ENCODE measurements at regions not wholly inside any gene's neighbourhood (a gene's known extent, or its start where the extent isn't known, plus 50 kb on each side); places are given as distances from the start of the nearest gene placed in this dataset.
"Not testable (repeated sequence)": the region's sequence is repeated elsewhere in the genome, so short reads cannot be mapped to it uniquely, and the experiment has no call there.

GRCh38 chr14:65170318-65170717 is 68.0 kb upstream of the MAX start:
- Histone ChIP-seq H3K4me1 (ENCODE audit: control insufficient read depth, insufficient read depth, low read length) (peaks cover 8% of the 10 kb centered on the region), H3K4me3 (ENCODE audit: low read length) (no peak overlapping the region), H3K27ac (ENCODE audit: low read length) (no peak overlapping the region), H3K36me3 (ENCODE audit: control insufficient read depth, insufficient read depth, low read length) (no peaks in the 10 kb centered on the region), H3K9me3 (replicated peaks; ENCODE audit: control insufficient read depth, low read depth, low read length) (no peaks in the 10 kb centered on the region), H3K27me3 (ENCODE audit: control insufficient read depth, insufficient read depth, low read length) (peaks cover 10% of the 10 kb centered on the region)
- 67% methylated on average over 4 of the region's 7 CpGs for WGBS (ENCODE audit: insufficient coverage)
- no peak for DNase-seq

GRCh38 chr14:65170768-65171507 is 68.6 kb upstream of the MAX start:
- Histone ChIP-seq H3K4me3 (ENCODE audit: low read length) (peak overlapping the region; percentile 12), H3K9me3 (replicated peaks; ENCODE audit: control insufficient read depth, low read depth, low read length) (no peaks in the 10 kb centered on the region), H3K27me3 (ENCODE audit: control insufficient read depth, insufficient read depth, low read length) (peaks cover 10% of the 10 kb centered on the region), H3K27ac (ENCODE audit: low read length) (no peak overlapping the region), H3K36me3 (ENCODE audit: control insufficient read depth, insufficient read depth, low read length) (no peaks in the 10 kb centered on the region), H3K4me1 (ENCODE audit: control insufficient read depth, insufficient read depth, low read length) (peaks cover 8% of the 10 kb centered on the region)
- DNase-seq: peak; percentile 71
- WGBS (ENCODE audit: insufficient coverage): no CpG with 5 or more reads among the region's 17 CpGs

GRCh38 chr14:65173973-65174693 is 71.8 kb upstream of the MAX start:
- Histone ChIP-seq H3K27me3 (ENCODE audit: control insufficient read depth, insufficient read depth, low read length) (peaks cover 10% of the 10 kb centered on the region), H3K9me3 (replicated peaks; ENCODE audit: control insufficient read depth, low read depth, low read length) (no peaks in the 10 kb centered on the region), H3K27ac (ENCODE audit: low read length) (no peak overlapping the region), H3K4me1 (ENCODE audit: control insufficient read depth, insufficient read depth, low read length) (peaks cover 8% of the 10 kb centered on the region), H3K4me3 (ENCODE audit: low read length) (no peak overlapping the region), H3K36me3 (ENCODE audit: control insufficient read depth, insufficient read depth, low read length) (no peaks in the 10 kb centered on the region)
- 28% methylated on average over 9 of the region's 13 CpGs for WGBS (ENCODE audit: insufficient coverage)
- peak; percentile 25 for DNase-seq

GRCh38 chr14:65174783-65175182 is 72.5 kb upstream of the MAX start:
- no peak for DNase-seq
- Histone ChIP-seq H3K36me3 (ENCODE audit: control insufficient read depth, insufficient read depth, low read length) (no peaks in the 10 kb centered on the region), H3K27ac (ENCODE audit: low read length) (no peak overlapping the region), H3K27me3 (ENCODE audit: control insufficient read depth, insufficient read depth, low read length) (peaks cover 10% of the 10 kb centered on the region), H3K9me3 (replicated peaks; ENCODE audit: control insufficient read depth, low read depth, low read length) (no peaks in the 10 kb centered on the region), H3K4me1 (ENCODE audit: control insufficient read depth, insufficient read depth, low read length) (peaks cover 9% of the 10 kb centered on the region), H3K4me3 (ENCODE audit: low read length) (no peak overlapping the region)
- 55% methylated on average over 1 of the region's 3 CpGs for WGBS (ENCODE audit: insufficient coverage)

GRCh38 chr14:65177551-65177950 is 75.2 kb upstream of the MAX start:
- 100% methylated on average over 1 of the region's 4 CpGs for WGBS (ENCODE audit: insufficient coverage)
- no peak overlapping the region for H3K4me3 ChIP-seq (ENCODE audit: low read length)
- H3K4me1 ChIP-seq (ENCODE audit: control insufficient read depth, insufficient read depth, low read length): peaks cover 5% of the 10 kb centered on the region
- H3K27ac ChIP-seq (ENCODE audit: low read length): no peak overlapping the region
- peaks cover 5% of the 10 kb centered on the region for H3K9me3 ChIP-seq (replicated peaks; ENCODE audit: control insufficient read depth, low read depth, low read length)
- H3K36me3 ChIP-seq (ENCODE audit: control insufficient read depth, insufficient read depth, low read length): no peaks in the 10 kb centered on the region
- no peak for DNase-seq
- H3K27me3 ChIP-seq (ENCODE audit: control insufficient read depth, insufficient read depth, low read length): peaks cover 6% of the 10 kb centered on the region

GRCh38 chr14:65179231-65179630 is 76.9 kb upstream of the MAX start:
- H3K9me3 ChIP-seq (replicated peaks; ENCODE audit: control insufficient read depth, low read depth, low read length); H3K4me3 ChIP-seq (ENCODE audit: low read length); H3K27me3 ChIP-seq (ENCODE audit: control insufficient read depth, insufficient read depth, low read length); H3K36me3 ChIP-seq (ENCODE audit: control insufficient read depth, insufficient read depth, low read length); DNase-seq; H3K27ac ChIP-seq (ENCODE audit: low read length); H3K4me1 ChIP-seq (ENCODE audit: control insufficient read depth, insufficient read depth, low read length): not testable (repeated sequence)
- WGBS (ENCODE audit: insufficient coverage): 40% methylated on average over 1 of the region's 4 CpGs

- WGBS (ENCODE audit: insufficient coverage): 43% methylated on average over 7 of the region's 8 CpGs
- H3K36me3 ChIP-seq (ENCODE audit: control insufficient read depth, insufficient read depth, low read length): no peaks in the 10 kb centered on the region
- peaks cover 5% of the 10 kb centered on the region for H3K9me3 ChIP-seq (replicated peaks; ENCODE audit: control insufficient read depth, low read depth, low read length)
- H3K27me3 ChIP-seq (ENCODE audit: control insufficient read depth, insufficient read depth, low read length): peaks cover 3% of the 10 kb centered on the region
- peak; percentile 49 for DNase-seq
- no peak overlapping the region for H3K27ac ChIP-seq (ENCODE audit: low read length)
- peaks cover 5% of the 10 kb centered on the region for H3K4me1 ChIP-seq (ENCODE audit: control insufficient read depth, insufficient read depth, low read length)
- no peak overlapping the region for H3K4me3 ChIP-seq (ENCODE audit: low read length)
These were observed 77.8 kb upstream of the MAX start for GRCh38 chr14:65179918-65180724.

- H3K27me3 ChIP-seq (ENCODE audit: control insufficient read depth, insufficient read depth, low read length): peaks cover 3% of the 10 kb centered on the region
- no peak overlapping the region for H3K4me3 ChIP-seq (ENCODE audit: low read length)
- no peaks in the 10 kb centered on the region for H3K36me3 ChIP-seq (ENCODE audit: control insufficient read depth, insufficient read depth, low read length)
- no peak for DNase-seq
- peaks cover 5% of the 10 kb centered on the region for H3K9me3 ChIP-seq (replicated peaks; ENCODE audit: control insufficient read depth, low read depth, low read length)
- 100% methylated on average over 1 of the region's 1 CpG for WGBS (ENCODE audit: insufficient coverage)
- H3K4me1 ChIP-seq (ENCODE audit: control insufficient read depth, insufficient read depth, low read length): peaks cover 5% of the 10 kb centered on the region
- H3K27ac ChIP-seq (ENCODE audit: low read length): no peak overlapping the region
These were observed 78.4 kb upstream of the MAX start for GRCh38 chr14:65180725-65181025.

GRCh38 chr14:65184032-65184764 is 81.9 kb upstream of the MAX start:
- no peak overlapping the region for H3K4me3 ChIP-seq (ENCODE audit: low read length)
- no peaks in the 10 kb centered on the region for H3K36me3 ChIP-seq (ENCODE audit: control insufficient read depth, insufficient read depth, low read length)
- peaks cover 8% of the 10 kb centered on the region for H3K27me3 ChIP-seq (ENCODE audit: control insufficient read depth, insufficient read depth, low read length)
- no peak overlapping the region for H3K27ac ChIP-seq (ENCODE audit: low read length)
- H3K9me3 ChIP-seq (replicated peaks; ENCODE audit: control insufficient read depth, low read depth, low read length): peaks cover 5% of the 10 kb centered on the region
- DNase-seq: no peak
- WGBS (ENCODE audit: insufficient coverage): 47% methylated on average over 3 of the region's 8 CpGs
- H3K4me1 ChIP-seq (ENCODE audit: control insufficient read depth, insufficient read depth, low read length): peaks cover 5% of the 10 kb centered on the region

GRCh38 chr14:65185829-65186228 is 83.5 kb upstream of the MAX start:
- H3K9me3 ChIP-seq (replicated peaks; ENCODE audit: control insufficient read depth, low read depth, low read length): peaks cover 5% of the 10 kb centered on the region
- H3K27me3 ChIP-seq (ENCODE audit: control insufficient read depth, insufficient read depth, low read length): peaks cover 11% of the 10 kb centered on the region
- no peak for DNase-seq
- H3K36me3 ChIP-seq (ENCODE audit: control insufficient read depth, insufficient read depth, low read length): no peaks in the 10 kb centered on the region
- WGBS (ENCODE audit: insufficient coverage): 70% methylated on average over 3 of the region's 4 CpGs
- no peak overlapping the region for H3K4me3 ChIP-seq (ENCODE audit: low read length)
- no peaks in the 10 kb centered on the region for H3K4me1 ChIP-seq (ENCODE audit: control insufficient read depth, insufficient read depth, low read length)
- no peak overlapping the region for H3K27ac ChIP-seq (ENCODE audit: low read length)

Measured in muscle of leg (tissue), 3 donors.